Bone marrow (tissue), 2 donors: ENCODE measurements at regions not wholly inside any gene's neighbourhood (a gene's known extent, or its start where the extent isn't known, plus 50 kb on each side); places are given as distances from the start of the nearest gene placed in this dataset.
"Not testable (repeated sequence)": the region's sequence is repeated elsewhere in the genome, so short reads cannot be mapped to it uniquely, and the experiment has no call there.

Experiments used
- DNase-seq, 2 donors: peaks; one replicate each; lab custom pipeline; 2025; lab: John Stamatoyannopoulos, UW

DNA sequence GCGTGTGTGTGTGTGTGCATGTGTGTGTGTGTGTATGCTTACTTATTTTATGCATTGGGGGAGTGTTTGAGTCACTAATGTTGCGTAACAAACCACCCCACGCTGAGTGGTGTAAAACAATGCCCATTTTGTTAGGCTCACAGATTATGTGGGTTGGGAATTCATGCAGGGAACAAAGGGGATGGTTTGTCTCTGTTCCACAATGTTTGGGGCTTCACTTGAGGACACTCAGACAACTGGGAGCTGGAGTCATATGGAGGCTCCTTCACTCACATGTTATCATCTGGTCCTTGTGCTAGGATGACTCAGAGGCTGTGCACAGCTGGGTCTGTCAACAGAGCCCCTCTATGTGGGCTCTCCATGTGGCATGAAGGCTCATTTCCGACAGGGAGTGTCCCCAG lies 51.3 kb upstream of the LARGE1 start:
- no peak for DNase-seq

DNA sequence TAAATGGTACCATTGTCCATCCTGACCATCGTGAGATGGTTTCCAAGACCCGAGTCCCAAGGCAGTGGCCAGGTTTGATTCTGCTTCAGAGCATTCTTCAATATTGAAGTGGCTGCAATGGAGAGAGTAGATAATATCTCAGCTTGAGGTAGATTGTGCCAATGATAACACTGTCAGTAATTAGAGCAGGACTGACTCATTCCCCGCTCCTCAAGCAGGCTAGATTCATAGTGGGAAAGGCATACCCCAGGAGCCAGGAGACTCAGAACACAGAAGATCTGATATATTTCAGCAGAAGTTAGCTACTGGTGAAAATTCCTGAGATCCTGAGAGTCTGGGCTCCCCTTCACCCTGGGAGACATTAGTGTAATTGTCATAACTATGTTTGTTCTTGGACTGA lies 55.6 kb upstream of the LARGE1 start:
- no peak for DNase-seq

DNA sequence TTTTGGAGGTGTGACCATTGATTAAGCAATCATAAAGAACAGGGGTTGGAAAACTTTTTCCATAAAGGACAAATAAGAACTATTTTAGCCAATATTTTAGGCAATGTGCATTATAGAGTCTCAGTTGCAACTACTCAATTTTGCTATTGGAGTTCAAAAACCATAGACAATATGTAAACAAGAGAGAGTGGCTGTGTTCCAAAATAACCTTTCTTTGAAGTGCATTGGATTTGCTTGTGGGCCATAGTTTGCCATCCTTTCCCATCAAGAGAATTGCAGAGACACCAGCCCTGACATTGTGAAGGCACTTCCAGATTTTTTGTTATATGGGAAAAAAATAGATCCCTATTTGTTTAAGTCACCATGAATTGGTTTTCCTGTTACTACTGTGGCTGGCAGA lies 63.3 kb upstream of the LARGE1 start:
- DNase-seq, result no peak

DNA sequence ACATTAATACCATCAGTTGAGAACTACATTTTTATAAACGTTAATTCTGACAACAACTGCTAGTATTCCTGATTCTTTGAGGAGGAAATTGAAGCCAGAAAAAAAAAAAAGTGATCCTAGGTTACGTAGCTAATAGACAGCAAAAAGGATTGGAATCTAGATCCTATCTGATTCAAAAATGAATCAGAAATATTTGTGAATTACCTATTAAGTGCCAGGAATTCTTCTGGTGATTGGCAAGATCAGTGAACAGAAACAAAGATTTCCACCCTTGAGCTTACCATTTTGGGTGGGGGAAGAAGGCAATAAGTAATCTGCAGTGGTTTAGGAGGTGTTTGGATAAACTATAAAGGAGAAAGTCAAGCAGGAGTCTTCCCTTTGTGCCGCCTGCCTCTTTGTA lies 63.9 kb upstream of the LARGE1 start:
- no peak for DNase-seq

DNA sequence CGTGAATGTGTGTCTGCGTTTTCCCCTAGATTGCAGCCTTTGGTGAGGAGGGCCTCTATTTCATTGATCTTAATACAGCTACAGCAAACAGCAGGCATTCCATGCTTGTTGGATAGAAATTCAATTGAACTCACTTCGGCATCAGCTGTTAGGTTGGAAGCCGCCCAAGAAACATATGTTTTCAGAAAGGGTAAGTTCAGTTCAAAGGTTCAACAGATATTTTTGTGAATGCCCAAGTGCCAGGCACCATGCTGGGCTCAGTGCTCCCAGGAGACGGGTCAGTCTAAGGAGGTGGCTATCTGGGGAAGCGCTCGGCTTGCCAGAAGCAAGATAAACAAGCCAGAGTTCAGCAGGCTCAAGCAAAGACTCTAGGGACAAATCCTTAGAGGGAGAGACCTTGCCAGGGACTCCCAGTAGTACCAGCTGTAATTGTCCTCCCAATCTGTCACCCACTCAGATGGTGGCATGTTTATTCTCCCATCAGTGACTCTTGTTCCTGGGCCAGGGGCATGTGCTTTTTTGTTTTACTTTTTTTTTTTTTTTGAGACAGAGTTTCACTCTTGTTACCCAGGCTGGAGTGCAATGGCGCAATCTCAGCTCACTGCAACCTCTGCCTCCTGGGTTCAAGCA lies 64.5 kb upstream of the LARGE1 start:
- no peak for DNase-seq

DNA sequence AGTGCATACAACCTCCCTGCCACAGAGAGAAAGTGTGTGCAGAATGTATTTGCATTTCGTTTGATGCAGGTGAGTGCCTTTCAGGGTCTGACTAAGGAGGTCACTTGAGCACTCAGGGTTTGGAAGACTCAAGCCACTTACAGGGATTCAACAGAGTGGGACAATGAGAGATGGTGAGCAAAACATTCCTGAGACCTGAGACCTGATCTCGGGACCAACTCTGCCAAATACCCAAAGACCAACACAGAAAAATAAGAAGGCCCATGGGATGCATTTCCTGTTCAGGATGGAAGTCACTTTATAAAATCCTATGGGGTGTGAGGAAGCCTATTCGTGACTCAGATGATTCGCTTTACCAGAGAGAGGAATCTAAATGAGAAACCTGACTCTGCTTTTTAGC lies 65.2 kb upstream of the LARGE1 start:
- no peak for DNase-seq

DNA sequence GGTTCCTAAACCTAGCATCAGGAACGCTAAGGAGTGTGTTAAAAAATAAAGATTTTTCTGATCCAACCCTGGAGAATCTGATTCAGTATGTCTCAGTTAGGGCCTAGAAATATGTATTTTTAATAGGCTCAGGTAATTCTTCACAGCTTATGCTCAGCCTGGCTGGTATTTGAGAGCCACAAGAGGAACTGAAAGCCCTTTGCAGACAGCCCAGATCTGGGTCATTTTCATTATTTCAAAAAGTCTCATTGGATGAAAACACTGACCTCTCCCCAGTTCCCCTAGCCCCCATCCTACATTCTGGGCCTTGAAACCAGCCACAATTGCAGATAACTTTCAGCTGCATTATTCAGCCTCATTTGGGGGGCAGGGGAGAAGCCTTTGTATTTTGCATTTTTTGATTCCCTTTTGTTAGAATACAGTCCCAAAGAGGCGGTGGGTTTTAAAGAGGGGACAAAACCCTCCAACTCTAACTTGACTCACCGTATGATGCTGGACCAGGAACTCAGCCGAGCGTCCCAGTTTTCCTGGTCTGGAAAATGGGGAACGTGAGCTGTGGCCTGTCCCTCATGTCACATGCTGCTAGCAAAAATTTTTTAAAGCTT lies 66.0 kb upstream of the LARGE1 start:
- DNase-seq, result no peak

DNA sequence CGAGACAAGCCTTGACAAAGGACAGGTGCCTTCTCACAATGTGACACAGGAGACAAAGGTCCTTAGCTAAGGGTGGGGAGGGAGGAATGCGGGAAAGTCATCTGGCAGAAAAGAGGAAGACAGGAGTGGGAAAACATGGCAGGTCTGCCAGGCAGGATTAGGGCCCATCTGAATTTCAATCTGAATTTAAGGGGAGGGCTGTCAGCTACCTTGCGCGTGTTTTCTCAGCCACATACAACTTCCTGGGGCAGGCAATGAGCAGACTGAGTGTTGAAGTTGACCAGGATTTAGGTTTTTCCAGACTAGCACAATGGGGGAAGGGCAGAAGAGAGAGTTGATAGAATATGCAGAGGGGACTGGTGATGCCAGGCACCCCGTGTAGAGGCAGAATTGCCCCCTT lies 66.7 kb upstream of the LARGE1 start:
- no peak for DNase-seq

DNA sequence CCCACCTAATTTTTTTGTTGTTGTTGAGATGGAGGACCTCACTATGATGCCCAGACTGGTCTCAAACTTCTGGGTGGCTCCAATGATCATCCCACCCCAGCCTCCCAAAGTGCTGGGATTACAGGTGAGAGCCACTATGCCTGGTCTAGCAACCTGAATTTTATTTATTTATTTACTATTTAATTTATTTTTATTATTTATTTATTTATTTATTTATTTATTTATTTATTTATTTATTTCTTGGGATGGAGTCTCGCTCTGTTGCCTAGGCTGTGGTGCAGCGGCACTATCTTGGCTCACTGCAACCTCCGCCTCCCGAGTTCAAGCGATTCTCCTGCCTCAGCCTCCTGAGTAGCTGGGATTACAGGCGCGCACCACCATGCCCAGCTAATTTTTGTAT lies 69.0 kb upstream of the LARGE1 start:
- DNase-seq, result not testable (repeated sequence)

DNA sequence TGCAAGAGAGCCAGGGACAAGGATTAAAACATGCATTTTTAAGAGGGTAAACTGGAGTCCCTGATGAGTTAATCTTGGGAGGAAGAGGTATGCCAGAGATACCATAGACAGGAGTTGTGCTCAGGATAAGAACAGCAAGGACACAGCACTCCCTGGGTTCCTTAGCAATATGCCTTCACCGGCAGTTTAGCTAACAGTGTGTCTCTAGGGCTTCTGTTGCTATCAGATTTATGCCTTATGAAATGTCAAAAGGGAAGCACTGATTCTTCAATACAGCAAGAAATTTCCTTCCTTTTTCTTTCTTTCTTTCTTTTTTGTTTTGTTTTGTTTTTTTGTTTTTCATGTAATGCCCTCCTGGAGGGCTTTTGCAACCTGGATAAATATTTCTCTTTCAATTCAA lies 71.3 kb upstream of the LARGE1 start:
- no peak for DNase-seq

DNA sequence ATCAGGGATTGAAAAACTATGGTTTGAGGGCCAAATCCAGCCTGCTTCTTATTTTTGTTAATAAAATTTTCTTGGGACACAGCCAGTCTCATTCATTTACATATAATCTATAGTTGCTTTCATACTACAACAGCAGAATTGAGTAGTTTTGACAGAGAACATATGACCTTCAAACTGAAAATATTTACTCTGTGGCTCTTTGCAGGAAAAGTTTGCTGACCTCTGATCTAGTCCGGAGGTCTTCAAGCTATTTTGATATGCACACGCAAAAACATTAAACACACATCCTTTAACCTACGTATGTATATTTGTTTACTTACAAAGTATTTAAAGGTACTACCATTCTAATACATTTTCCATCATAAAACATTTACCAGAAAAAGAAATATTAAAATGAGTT lies 76.5 kb upstream of the LARGE1 start:
- DNase-seq, result no peak

DNA sequence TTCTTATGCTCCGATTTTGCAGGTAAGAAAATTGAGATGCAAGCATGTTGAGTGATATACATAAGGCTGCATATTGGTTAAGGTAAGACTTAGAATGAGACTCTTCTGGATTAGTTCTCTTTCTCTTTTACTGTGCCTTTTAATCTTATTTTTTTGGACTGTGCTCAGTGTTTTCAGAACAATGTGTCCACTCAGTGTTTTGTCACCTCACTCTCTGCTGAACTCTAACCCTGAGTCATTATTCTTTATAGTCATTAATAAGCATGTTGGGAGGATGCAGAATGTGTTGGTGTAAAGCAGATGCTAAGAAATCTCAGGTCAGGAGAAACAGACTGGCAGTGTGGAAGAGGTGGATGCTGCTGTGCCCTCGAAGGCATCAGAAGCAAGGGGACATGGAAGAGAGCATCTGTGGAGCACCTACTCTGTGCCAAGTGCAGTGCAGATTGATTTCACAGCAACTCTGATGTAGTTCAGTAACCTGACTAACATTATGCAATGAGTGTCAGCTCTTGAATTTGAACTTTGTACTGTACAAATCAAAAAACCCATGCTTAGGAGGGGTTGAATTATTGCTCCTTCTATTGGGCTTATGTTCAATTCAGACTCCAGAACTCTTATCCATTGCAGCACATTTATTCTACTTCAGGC lies 80.7 kb upstream of the LARGE1 start:
- DNase-seq, result no peak

DNA sequence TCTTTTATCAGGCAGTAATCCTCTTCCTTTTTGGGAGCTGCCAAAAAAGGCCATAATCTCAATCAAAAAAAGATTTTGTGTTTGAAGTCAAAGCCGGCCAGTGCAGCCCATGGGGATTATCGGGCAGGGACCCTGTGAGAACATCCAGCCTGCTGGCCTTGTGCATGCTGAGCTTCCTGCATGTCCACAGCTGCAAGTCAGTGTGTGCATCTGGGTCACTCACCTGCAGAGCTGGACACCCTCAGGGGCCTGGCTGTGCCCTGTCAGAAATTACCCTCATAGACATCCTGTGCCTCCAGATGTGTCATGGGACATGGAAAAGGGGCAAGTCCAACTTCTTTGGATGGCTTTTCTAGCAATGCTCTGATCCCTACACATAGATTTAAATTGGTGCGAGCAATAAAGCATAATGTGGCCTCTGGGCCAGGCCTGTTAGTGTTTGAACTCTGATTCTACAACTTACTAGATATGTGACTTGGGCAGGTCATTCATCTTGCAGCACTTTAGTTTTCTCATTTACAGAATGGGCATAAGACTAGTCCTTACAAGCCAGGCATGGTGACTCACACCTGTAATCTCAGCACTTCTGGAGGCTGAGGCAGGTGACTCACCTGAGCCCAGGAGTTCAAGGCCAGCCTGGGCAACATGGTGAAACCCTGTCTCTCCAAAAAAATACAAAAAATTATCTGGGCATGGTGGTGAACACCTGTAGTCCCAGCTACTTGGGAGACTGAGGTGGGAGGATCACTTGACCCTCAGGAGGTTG lies 81.6 kb upstream of the LARGE1 start:
- no peak for DNase-seq

DNA sequence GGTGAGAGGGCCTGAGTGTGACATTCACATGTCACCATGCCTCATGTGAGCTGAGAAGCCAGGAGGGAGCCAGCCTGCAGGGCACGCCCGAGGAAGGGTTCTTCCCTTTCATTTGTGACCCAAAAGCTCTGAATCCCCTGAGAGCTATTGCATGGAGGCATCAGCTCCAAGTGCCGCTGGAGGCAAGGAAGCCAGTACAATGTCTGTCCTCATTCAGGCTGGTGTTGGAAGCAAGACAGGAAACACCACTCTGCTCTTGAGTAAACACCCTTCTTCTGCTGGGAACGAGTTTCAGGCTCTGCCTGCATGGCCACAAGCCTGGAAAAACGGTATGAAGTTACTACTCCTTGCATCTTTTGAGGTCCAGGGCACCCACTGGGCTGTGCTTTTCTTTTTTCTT lies 83.8 kb upstream of the LARGE1 start:
- no peak for DNase-seq

DNA sequence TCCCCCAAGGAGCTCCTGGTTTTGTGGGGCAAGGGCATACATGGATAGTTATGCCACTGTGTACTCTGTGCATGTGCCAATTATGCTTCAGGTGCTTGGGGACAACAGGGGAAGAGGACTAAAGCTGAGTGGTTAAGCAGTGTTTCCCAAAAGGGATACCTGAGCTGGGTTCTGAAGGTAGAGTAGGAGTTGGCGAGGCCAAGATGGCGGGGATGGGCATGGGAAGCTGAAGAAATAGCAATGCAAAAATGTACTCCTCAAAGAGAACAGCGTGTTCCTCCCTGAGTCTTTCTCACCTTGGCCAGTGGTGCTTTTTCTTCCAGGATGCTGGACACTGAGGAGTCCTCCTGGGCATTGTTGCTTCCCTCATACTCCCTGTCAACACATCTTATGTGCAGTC lies 90.0 kb upstream of the LARGE1 start:
- DNase-seq, result no peak

DNA sequence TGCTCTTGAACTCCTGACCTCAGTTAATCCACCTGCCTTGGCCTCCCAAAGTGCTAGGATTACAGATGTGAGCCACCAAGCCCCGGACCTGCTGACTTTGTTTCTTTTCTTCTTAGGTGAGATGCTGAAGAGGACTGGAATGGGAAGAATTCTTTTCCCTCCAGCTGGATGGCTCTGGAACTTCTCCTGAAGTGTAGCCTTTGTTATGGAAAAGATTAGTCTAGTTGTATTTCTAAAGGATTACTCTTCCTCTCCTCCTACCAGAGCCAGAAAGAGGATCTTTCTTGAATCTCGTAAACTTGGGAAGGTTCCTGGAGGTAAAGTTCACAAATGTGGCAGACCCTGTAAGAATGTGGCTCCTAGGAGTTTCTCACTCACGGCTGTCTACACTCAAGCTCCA lies 95.4 kb upstream of the LARGE1 start:
- no peak for DNase-seq

DNA sequence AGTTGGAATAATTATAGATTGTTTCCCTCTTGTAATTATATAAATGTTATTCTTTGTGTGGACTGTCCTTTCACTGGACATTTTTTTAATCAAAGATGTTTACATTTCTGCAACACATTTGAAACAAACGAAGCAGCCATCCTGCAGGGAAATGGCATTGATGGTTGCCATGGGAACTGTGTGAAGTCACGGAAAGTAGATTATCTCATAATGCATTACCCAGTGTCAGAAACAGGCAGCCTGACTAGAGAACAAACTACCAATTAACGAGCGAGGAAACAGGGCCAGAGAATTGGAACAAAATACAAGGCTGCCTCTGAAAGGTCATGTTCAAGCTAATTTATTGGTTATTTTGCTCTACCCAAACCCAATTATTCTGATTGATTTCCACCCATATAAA lies 96.9 kb upstream of the LARGE1 start:
- no peak for DNase-seq

DNA sequence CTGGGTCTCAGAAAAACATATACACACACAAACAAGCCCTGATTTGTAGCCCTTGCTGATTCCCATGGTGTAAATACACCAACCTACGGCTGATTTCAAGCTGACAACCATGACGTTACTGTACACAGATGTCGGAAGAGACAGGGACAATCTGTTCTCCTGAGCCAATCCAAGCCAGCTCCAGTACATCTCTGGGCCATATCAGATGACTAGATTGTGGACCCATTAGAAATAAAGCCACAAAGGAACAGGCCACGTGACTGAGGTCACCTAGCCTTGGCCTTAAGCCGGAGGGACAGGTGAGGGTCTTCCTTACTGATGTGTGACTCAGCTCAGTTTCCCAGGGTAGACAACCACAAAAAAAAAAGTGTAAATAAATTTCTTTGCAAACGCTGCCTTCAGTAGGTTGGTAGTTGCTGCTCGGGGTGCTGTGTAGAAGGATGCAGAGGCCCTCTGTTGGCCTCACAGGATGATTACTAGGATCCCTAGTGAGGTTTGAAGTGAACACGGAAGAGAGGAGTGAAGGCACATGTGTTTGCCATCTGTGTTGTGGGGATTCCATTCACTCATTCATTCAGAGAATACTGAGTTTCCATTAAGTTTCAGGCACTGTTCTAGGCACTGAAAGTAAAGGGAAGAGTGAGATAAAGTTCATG lies 99.0 kb upstream of the LARGE1 start:
- no peak for DNase-seq

DNA sequence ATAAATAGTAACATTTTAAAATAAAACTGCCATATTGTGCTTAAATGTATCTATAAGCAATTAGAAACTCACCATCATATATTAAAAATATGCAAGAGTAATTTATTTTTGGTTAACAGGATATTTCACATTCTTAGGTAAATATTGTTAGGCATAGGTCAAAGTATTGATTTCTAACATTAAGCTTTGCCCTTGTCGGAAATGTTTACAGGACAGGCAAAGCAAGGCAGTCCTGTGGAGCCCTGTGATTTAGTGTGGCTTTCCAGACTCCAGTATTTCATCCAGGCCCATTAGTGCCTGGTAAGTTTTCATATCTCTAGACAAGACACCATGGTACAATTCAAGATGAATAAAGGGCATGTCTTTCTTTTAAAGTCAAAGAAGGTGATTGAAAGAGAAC lies 114.9 kb upstream of the LARGE1 start:
- DNase-seq, result no peak

DNA sequence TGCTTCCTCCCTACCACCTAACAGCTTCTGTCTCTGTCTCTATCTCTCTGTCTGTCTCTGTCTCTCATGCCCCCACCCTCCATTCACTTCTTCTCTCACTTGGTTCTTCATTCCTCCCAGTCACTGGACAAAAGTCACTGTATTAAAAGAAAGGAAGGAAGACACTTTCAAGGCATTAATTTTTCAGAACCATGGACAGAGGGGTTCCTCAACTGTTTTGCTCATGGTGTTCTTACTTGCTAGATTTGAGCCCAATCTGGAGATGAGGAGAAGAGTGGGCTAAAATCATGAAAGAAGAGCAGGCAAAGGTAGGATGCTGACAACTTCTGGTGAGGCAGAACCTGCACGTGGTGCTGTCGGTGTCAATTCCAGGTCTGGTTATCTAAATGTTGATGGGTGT lies 116.7 kb upstream of the LARGE1 start:
- DNase-seq, result no peak

DNA sequence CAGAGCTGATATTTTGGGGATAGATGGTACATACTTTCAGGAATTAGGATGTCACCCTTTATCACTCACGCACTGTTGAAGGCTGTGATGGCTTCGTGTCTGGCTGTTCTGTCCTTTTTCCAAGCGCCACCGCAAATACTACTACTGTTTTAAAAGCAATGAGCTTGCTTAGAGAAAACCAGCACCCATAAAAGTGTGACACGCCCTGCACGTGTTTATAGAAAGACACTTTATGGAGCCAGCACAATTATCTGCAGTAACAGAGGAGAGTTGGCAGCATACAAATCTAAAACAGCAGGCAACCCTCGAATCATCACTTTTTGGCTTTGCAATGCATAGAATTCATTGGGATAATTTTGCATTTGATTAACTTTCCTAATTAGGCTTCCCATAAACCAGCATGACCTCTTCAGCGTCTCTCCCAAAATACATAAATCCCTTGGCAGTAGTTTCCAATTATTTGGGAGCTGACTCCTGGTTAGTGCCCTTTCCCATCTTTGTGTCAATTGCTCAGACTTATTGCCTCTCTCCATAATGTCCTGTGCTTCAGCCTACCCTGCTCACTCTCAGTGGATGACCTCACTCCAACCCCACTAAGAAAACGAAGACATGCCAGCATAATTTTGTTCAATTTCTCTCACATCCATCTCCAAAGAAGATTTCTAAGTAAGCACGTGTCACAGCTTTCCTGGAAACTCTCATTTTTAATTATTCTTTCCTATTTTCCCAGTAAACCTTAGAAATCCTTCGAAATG lies 118.7 kb upstream of the LARGE1 start:
- no peak for DNase-seq

DNA sequence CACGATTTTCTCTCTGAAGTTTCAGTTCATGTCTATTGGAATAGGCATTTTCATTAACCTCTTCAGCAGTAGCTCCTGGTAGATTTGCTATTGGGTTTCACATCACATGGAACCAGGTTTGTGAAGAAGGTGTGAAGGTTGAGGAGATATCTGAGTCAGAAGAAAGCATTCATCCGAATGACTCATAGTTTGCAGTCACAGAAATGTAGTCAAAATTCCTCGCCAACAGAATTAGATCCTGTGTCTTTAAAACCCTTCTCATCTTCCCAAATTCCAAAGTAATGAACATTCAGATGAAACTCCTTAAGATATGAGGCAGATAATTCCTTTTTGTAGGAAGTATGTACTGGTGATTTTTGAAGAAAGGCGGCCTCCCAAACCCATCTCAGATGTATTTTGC lies 125.0 kb upstream of the LARGE1 start:
- DNase-seq, result no peak
